Limb (tissue), 2 donors: ENCODE measurements at regions not wholly inside any gene's neighbourhood (a gene's known extent, or its start where the extent isn't known, plus 50 kb on each side); places are given as distances from the start of the nearest gene placed in this dataset.

ENCODE experiments used
- DNase-seq, 2 donors: peaks; one replicate each; pipeline ENCODE4 v3.0.0-alpha.2; 2016; ENCODE audit errors: extremely low spot score in 2 of 2

DNA sequence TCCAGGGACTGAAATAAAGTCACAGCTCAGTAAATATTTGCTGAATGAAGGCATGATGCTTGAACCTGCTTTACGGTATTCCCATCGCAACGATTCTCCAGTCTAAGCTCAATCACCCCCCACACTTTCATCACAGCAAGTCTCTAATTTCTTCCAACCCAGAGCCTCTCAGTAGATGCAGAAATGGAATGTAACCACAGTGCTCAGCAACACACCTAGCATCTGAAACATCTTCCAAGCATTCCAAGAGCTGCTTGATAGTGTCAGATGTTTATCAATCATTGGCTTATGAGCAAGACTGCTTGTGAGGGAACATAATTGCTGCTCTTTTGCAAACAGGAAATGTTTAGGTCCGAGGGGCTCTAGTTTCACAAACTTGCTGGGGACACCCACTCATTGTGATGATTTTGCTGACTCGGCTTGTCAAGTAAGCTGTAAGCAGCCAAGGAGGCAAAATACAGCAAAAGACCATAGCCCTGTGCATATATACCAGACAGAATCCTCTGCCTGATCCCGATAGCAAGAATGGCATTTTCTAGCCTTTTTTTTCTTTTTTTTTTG is 751.2 kb downstream of the NR2F2 start:
- DNase-seq = no peak

DNA sequence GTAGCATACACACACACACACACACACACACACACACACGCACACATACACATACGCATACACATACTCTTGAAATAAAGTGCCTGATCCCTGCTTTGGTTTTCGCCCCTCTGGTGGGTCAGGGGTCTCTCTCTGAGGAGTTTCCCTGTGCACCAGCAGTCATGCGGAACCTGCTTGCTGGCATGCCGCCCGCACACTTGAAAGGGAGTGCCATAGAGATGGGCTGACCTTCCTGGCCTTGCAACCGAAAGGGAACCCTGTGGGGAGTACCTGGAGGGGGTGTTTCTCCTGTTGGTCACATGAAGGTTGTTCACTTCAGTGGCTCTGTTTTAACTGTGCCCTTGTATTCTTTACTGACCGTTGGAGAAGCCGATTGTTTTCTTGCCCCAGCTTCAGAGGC is 752.3 kb downstream of the NR2F2 start:
- DNase-seq = peak in 1 of 2 donors; percentile 37

DNA sequence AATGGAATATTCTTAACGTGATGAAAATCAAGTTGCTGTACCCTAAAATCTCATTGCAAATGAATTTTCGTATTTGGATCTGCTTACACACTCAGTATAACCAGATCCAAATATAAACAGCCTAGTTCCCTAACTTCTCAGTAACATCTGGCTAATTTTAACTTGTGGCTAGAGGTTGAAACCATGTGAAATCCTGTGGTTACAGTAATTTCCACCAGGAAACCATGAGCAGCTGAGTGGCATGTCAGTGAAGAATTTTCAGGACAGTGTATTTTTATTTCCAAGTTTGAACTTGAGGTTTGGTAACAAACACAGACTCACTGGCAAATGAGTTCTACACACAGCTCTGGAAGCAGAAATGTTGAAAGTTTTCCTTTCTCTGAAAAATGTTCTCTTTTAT is 754.1 kb downstream of the NR2F2 start:
- peak in 1 of 2 donors; percentile 35 for DNase-seq

DNA sequence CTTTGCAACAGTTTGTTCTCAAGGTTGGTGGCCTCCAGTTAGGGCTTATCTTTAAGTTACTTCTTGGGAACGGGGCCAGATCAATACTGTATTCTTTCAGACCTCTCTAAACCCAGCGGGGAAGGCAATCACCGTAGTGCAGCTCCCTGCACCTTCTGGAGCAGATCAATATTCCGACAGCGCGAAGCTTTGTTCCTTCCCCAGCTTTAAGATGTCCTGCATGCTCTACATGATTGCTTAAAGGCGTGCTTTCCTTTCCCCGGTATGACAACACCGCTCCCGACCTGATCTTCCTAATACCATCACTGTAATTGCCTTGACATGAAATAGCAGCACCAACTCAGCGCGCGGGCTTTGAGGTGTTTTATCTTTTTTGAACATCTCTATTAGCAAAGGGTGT is 755.2 kb downstream of the NR2F2 start:
- DNase-seq = no peak

DNA sequence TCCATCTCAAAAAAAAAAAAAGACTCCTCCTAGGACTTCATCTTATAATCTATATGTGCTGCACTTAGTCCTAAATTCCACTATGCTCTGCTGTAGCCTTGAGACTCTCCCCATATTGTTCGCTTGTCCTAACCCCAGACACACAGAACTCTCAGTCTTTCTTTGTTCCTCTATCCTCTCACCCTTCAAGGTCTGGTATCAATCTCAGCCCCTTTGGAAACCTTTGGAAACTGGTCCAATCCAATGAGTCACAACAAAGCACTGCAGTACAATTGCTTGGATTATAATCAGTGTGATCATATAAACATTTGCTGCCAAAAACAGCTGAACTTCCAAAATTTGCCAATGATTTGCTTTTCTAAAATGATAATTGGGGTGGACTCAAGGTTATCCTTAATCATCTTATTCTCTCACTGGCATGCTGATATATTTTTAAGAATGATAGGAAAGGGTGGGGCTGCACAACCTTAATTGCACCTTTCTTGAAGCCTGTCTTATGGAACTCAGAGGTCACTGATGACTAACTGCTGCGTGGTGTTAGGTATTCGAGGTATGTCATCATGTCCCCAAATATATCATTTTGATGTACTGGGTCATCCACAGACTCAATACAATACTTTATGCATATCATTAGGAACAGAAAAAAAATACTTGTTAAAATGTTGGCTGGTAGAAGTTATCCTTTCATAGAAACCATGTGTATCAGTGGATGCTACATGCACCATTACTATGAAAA is 756.7 kb downstream of the NR2F2 start:
- DNase-seq = no peak

DNA sequence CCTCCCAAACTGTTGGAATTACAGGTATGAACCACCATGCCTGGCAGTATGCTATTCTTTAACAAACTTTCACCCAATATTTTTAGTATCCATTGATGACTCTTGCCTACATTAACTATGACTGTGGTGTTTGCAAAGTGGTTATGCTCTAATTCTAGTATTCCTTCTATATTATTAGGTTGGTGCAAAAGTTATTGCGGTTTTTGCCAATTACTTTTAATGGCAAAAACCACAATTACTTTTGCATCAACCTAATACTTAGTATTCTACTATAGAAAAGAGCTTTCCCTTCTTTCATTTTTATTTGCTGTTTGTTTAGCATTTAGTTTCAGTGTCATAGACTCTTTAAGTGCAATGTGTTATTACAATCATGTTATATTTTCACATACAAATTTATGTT is 760.6 kb downstream of the NR2F2 start:
- no peak for DNase-seq

DNA sequence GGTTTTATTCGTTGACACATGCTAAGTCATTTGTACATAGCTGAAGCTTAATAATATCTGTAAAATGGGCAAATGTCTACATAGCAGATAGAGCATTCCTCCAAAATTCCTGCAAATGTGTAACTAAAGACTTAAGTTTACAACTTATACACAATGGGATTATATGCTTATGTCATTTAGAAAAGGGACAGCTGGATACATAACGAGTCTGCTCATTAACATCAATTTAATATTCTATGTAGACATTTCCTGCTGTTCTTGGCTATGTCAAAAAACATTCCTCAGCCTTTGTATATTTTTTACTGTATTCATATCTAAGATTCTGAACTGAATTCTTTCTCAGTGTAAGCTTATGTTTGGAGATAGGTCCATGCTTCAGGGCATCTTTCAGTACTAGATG is 762.2 kb downstream of the NR2F2 start:
- DNase-seq = no peak

DNA sequence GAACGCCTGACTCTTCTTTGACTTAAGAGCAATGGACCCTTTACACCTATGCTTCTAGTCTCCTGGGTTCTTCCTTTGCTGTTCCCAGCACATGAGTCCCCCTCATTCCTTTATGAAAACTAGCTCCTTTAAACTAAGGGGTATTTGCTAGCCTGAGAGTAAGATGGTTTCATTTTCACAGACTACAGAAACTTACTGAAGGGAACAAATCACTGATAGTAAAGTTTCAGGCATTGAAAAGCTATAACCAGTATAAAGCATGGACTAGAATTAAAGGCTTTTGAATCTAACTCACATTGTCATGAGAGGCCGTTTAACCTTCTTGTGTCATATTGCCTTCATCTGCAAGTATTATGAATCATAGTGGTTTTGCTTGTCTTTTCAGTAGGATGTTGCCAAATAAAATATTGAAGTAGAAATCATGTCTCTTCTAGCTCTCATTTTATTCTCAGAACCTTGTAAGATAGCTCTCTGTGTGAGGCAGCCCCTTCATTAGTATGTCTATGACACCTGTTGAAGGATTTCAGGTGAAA is 765.9 kb downstream of the NR2F2 start:
- no peak for DNase-seq

DNA sequence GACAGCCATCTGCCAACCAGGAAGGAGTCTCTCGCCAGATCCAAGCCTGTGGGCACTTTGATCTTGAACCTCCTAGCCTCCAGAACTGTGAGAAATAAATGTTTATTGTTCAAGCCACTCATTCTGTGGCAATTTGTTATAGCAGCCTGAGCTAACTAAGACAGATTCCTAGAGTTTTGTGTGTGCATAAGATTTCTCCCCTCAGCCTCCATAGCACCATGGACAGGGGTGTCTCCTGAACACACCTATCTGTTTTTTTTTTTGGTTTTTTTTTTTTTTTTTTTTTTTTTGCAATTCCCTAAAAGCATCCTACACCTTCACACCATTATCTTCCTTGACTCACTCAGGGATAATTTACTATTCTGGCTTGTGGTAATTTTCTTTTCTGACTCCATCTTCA is 768.5 kb downstream of the NR2F2 start:
- DNase-seq = no peak

DNA sequence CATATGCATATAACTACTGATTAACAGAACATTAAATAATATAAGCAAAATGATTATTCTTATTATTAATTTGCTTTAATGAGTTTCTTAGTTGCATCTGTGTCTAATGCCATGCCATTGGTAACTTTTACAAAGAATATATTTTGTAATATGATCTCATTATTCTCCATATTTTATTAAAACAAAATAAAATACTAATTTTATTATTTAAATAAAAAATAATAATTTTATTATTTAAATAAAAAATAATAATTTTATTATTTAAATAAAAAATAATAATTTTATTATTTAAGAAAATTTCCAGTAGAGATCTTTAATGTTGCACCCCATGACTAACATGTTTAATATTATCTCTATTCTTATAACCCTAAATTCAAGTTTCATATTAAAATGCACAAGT is 771.1 kb downstream of the NR2F2 start:
- no peak for DNase-seq

DNA sequence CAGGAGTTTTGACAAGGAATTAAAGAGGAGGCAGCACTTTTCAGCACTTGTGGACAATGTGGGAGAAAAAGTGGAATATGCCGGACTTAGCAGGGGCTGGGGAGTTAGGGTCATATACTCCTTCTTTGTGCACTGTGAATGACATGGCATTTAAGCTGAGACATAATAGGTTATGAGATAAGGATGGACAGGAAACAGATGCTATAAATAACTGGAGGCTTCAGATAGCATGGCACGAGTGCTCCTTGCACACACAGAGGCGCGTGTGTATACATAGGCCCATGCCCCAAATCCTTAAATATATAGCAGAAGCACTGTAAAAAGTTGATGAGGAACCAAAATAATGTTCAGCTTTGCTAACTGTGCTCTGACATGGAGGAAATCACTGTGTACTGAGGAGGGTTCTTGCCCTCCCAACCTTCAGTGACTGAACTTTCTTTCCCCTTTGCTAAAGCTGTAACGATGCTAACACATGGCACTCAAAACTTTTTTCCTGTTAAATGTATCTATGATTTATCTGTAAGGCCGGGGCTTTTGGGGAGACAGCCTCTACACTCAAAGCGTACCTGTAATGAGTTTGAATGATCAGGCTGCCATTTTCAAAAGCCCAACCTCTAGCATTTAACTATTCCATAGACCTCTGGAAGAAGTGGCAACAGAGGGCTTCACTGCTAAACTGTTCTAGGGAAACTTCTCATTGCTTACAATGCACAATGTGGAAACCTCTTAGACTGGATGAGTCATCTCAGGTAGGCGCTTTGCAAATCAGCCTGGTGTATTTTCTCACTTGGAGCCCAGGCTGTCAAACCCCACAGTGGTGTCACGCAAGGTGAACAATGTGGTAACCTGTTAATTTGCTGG is 784.6 kb downstream of the NR2F2 start:
- no peak for DNase-seq

DNA sequence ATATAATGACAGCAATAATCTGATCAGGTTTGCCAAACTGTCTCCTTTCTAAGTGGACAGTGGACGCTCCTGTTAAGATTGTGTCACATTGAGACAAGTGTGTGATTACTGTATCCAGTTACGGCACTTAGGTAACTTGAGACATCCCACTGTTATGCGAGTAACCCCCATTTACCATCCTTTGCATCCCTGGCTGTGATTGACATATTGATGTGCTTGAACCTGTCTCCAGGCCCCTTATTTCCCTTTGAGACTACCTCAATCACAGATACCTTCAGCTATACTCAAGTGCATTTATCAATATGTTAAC is 785.2 kb downstream of the NR2F2 start:
- DNase-seq = no peak

DNA sequence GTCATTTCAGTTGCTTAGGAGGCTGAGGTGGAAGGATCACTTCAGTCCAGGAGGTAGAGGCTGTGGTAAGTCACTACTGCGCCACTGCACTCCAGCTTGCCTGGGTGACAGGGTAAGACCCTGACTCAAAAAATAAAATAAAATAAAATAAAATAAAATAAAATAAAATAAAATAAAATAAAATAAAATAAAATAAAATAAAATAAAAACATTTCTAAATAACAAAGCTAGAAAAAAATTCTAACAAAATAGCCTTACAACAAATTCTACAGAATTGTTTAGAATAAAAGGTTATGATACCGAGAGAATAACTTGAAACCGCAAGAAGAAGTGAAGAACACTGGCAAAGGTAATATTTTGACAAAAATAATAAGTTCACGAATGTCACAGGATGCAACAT is 794.3 kb downstream of the NR2F2 start:
- no peak for DNase-seq

DNA sequence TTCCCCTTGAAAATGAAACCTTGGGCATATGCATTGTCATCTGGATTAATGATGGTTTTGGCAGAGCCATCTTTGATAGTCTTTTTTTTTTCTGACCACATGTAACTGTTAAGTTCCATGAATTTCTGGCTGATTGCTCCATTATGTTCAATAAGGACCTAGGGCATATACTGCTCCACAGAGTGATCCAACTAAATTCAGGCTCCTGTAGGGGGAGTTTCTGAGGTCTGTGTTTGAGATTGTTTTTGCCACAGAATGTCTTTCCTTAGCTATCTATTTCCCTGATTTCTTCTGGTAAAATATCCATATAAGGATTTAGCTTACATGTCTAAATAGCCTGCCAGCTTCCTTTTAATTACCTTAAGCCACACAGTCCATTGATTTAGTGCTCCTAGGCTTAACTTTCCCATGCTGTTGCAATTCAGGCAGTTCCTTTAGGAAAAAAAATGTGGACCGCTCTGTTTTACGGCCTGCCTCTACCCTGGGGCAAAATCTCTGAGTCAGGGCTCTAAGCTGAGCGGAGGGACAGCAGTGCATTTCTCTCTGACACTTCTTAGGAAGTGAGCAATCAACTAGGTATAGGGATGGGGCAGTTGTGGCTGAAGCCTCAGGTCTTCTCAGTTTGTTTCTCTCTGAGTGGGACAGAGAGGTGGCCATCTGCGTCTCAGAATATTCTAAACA is 796.2 kb downstream of the NR2F2 start:
- DNase-seq = no peak

DNA sequence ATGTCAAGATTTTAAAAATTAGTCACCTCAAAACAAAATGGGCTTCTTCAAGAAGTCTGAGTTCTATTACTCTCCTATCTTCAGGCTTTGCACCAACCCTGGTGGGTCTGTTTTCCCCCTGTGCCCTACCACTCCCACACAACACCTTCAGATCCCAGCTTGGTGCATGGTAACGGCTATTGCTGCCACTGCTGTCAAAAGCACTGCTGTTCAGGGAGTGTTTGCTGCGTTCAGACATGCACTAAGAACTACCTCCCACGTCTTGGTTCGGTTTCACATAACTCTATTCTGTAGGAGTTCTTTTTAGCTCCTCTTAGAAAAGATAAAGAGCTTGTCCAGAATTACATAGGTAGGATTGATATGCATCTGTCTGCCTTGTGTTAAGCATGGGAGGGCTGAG is 799.2 kb downstream of the NR2F2 start:
- no peak for DNase-seq

DNA sequence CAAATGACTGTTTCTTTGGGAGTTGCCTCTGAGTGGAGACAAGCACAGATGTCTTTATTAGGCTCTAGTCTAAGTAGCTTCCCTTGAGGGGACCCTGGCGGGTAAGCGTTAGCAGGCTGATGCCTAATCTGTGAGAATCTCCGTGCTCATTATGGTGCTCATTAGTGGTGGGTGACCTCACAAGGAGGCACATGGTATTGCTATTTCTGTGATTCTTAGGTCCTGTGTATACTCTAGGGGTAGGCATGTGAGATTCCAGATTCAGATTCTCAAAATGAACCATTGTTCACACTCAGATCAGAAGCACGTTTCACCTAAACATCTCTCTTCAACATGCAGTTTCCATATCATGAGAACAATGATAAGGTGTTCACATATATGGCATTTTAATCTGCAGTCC is 809.7 kb downstream of the NR2F2 start:
- no peak for DNase-seq

DNA sequence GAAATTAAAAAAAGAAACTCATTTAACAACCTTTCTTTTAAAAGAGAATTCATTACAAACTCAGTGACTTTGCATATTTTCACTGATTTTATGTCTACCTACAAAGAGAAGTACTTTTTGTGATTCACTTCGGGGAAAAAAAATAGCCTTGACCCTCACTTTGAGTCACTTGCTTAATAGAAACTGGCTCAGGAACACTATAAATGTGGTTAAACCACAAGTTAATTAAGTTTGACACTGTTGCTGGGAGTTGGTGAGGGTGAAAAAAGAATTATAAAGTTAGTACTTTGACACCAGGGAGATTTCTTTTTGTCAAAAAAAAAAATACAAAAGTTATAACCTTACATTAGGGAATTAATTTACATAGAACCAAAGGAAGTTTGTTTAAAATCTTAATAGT is 810.9 kb downstream of the NR2F2 start:
- DNase-seq = no peak

DNA sequence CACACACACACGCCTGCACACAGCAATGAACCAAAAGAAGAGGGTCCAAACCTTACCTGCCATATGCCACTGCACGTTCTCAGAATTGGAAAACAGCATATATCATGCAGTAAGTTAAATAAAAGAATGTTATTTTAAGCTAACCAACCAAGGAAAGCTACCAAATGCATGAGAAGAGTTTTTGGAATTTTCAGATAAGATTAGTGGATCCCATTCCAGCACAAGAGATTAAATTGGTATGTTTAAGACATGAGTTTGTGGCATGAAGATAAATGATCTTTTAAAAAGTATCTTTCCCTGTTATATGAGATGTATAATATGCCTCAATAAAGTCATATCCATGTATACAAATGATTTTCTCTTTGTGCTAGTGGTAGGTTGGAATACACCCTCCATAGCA is 811.4 kb downstream of the NR2F2 start:
- no peak for DNase-seq

DNA sequence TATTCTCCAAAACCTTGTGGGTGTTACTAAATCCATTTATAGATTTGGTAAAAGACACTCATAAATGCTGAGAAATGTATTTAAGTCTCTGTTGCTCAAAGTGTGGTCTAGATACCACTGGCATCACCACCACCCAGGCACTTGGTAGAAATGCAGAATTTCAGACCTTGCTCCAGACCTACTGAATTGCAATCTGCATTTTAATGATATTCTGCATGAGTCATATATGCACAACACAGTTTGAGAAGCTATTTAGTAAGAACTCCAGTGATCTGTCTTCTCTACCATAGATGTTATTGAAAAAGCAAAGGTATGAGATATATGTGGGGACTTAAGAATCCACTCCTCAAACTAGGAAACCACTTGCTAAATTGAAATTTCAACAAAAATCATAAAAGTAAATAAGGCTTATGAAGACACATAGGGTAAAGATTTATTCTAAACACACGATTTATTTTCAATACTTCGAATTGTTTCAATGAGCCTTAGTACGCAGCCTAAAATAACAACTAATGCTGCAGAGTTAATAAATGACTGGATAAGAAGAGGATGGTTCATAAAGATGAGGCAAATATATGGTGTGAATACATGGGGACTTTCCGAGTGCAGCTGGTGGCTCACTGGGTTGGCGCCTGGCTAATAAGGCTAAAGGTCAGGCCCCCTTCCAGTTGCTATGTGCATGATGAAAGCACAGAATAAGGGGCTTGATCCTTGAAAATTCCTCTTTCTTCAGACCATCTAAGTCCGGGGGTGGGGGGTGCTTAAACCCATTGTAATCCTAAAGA is 813.3 kb downstream of the NR2F2 start:
- DNase-seq = no peak

DNA sequence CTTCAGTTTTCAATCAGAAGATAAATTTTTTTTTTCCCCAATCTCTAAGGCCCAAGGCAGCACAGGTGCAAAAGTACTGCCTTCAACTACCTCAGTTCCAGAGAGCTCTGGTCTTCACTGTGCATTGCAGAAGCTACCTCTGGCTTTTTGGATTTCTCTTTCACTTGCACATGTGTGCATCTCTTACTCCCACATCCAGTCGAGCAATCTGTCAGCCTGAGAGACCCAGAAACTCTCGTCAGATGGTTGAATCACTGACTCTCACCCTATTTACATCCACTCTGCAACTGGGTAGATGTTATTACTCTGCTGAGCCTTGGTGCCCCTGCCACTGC is 813.8 kb downstream of the NR2F2 start:
- no peak for DNase-seq
